HEK293T (cell line): ENCODE measurements at regions not wholly inside any gene's neighbourhood (a gene's known extent, or its start where the extent isn't known, plus 50 kb on each side); places are given as distances from the start of the nearest gene placed in this dataset.

Source experiments
- CTCF ChIA-PET: fragments of 350-600 bp; formaldehyde crosslinking; extraction: SDS; loops from one replicate; lab custom pipeline; 2021; ENCODE audit warnings: antibody characterized with exemption, inconsistent platforms; lab: Yijun Ruan, JAX
- POLR2A ChIA-PET: fragments of 350-600 bp; formaldehyde crosslinking; extraction: SDS; loops from one replicate; lab custom pipeline; 2020; ENCODE audit warnings: antibody characterized with exemption, inconsistent platforms; lab: Yijun Ruan, JAX
- DNase-seq: peaks from one replicate; pipeline ENCODE4 v3.0.0; 2012; ENCODE audit warnings: mixed read lengths; ENCODE audit errors: extremely low spot score
- ARNT ChIP-seq: fragments of 450-650 bp; IDR thresholded peaks from 2 replicates; pipeline ENCODE4 v1.6.1; 2017; ENCODE audit warnings: mild to moderate bottlenecking
- BHLHE40 ChIP-seq: fragments of 450-650 bp; IDR thresholded peaks from 2 replicates; pipeline ENCODE4 v1.6.1; 2016; ENCODE audit warnings: mild to moderate bottlenecking, moderate library complexity, borderline replicate concordance
- CTBP1 ChIP-seq: fragments of 450-650 bp; IDR thresholded peaks from 2 replicates; pipeline ENCODE4 v1.6.1; 2016; ENCODE audit warnings: borderline replicate concordance
- ELF4 ChIP-seq: fragments of 450-650 bp; IDR thresholded peaks from 2 replicates; pipeline ENCODE4 v1.6.1; 2017; ENCODE audit warnings: antibody characterized with exemption
- FOXA1 ChIP-seq: fragments of 450-650 bp; IDR thresholded peaks from 2 replicates; pipeline ENCODE4 v1.6.1; 2016; ENCODE audit warnings: mild to moderate bottlenecking
- FOXK2 ChIP-seq: fragments of 450-650 bp; IDR thresholded peaks from 2 replicates; pipeline ENCODE4 v1.6.1; 2016; ENCODE audit warnings: mild to moderate bottlenecking
- FOXM1 ChIP-seq: fragments of 450-650 bp; IDR thresholded peaks from 2 replicates; pipeline ENCODE4 v1.6.1; 2017; ENCODE audit warnings: mild to moderate bottlenecking, borderline replicate concordance
- HDGF ChIP-seq: fragments of 450-650 bp; IDR thresholded peaks from 2 replicates; pipeline ENCODE4 v1.6.1; 2017; ENCODE audit warnings: antibody characterized with exemption, borderline replicate concordance
- L3MBTL2 ChIP-seq: fragments of 450-650 bp; conservative IDR thresholded peaks from 2 replicates; pipeline ENCODE4 v1.6.1; 2016; ENCODE audit warnings: mild to moderate bottlenecking
- LEF1 ChIP-seq: fragments of 450-650 bp; IDR thresholded peaks from 2 replicates; pipeline ENCODE4 v1.6.1; 2017; ENCODE audit warnings: mild to moderate bottlenecking, borderline replicate concordance
- NFRKB ChIP-seq: fragments of 450-650 bp; IDR thresholded peaks from 2 replicates; pipeline ENCODE4 v1.6.1; 2016; ENCODE audit warnings: mild to moderate bottlenecking, moderate library complexity
- PKNOX1 ChIP-seq: fragments of 450-650 bp; IDR thresholded peaks from 2 replicates; pipeline ENCODE4 v1.6.1; 2016
- SP1 ChIP-seq: fragments of 450-650 bp; IDR thresholded peaks from 2 replicates; pipeline ENCODE4 v1.6.1; 2017
- SUZ12 ChIP-seq: fragments of 450-650 bp; IDR thresholded peaks from 2 replicates; pipeline ENCODE4 v1.6.1; 2016; ENCODE audit warnings: mild to moderate bottlenecking
- TARDBP ChIP-seq: fragments of 450-650 bp; IDR thresholded peaks from 2 replicates; pipeline ENCODE4 v1.6.1; 2016
- ZNF384 ChIP-seq: fragments of 450-650 bp; IDR thresholded peaks from 2 replicates; pipeline ENCODE4 v1.6.1; 2016

- TF ChIP-seq TARDBP (no peak), ARNT (no peak), BHLHE40 (no peak), SUZ12 (no peak), FOXA1 (no peak), SP1 (no peak)
- no peak for DNase-seq
- CTCF ChIA-PET: no interaction called here
- POLR2A ChIA-PET: no interaction called here
These were observed 284.0 kb downstream of the PTPRC start for GRCh38 chr1:198922638-198923430.

GRCh38 chr1:198923993-198924392, 285.2 kb downstream of the PTPRC start:
- TF ChIP-seq LEF1 (no peak), NFRKB (no peak), FOXA1 (no peak), CTBP1 (no peak), SP1 (no peak)
- DNase-seq: no peak
- ChIA-PET CTCF (no interaction called here), POLR2A (interaction anchor here (1.0 kb wide), 1 partner anchor 9 kb away, joined by 3 read pairs; no protein-coding TSS in a partner anchor)

DNA sequence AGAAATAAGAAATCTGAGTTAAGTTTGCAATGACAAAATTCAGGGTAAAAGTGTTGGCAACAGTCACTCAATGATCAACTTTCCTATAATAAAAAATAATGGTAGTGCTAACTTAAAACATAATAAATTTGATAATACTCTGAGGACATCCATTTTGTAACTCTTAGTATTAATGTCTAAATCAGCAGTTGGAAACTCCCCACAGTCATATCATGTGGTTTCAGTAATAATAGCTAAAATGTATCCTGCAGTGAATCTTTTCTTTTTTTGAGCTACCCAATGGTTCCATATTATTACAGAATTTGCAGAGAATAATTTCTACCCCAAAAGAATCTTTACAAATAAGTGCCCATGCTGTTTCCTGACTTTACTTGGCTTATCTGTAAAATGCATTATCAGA, 286.7 kb downstream of the PTPRC start:
- ChIA-PET POLR2A (interaction anchor here (0.9 kb wide), 1 partner anchor 10 kb away, joined by 5 read pairs; no protein-coding TSS in a partner anchor), CTCF (no interaction called here)
- TF ChIP-seq L3MBTL2 (no peak), FOXM1 (no peak), NFRKB (no peak), ELF4 (no peak), BHLHE40 (no peak), HDGF (no peak), SP1 (no peak), TARDBP (no peak), FOXK2 (no peak), ARNT (no peak), ZNF384 (no peak), LEF1 (no peak), CTBP1 (no peak), PKNOX1 (no peak), FOXA1 (no peak), SUZ12 (no peak)
- DNase-seq: no peak

DNA sequence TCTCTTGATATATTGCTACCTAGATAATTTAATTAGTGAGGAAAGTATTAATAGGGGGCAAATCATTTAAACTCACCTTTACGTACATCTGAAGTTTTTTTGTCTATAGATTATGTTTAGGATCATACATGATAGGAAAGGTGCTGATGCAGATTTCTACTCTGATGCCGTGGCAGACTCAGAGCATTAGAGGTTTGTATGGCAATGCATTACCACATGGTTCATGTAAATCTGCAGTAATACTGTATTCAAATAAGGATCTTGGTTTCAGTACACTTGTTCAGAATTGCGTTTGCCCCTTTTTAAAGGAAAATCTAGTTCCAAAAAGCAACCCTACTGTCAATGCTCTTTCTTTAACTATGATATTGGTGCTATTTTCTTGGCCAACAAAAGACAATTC, 288.3 kb downstream of the PTPRC start:
- ChIA-PET CTCF (no interaction called here), POLR2A (no interaction called here)
- TF ChIP-seq CTBP1: no peak
- no peak for TF ChIP-seq TARDBP
- no peak for TF ChIP-seq ELF4
- no peak for TF ChIP-seq SUZ12
- TF ChIP-seq ARNT: no peak
- no peak for TF ChIP-seq FOXK2
- no peak for TF ChIP-seq FOXM1
- TF ChIP-seq LEF1: no peak
- TF ChIP-seq NFRKB: no peak
- no peak for DNase-seq

- TF ChIP-seq CTBP1 (no peak), ARNT (no peak), FOXM1 (no peak), LEF1 (no peak), FOXA1 (no peak), HDGF (no peak), SP1 (no peak), ELF4 (no peak), BHLHE40 (no peak), PKNOX1 (no peak), L3MBTL2 (no peak), FOXK2 (no peak), NFRKB (no peak), SUZ12 (no peak), TARDBP (no peak)
- POLR2A ChIA-PET: interaction anchor here (1.6 kb wide), 1 partner anchor 8 kb away, joined by 6 read pairs; no protein-coding TSS in a partner anchor
- DNase-seq: no peak
- CTCF ChIA-PET: no interaction called here
These were observed 290.3 kb downstream of the PTPRC start for GRCh38 chr1:198929111-198929604.

DNA sequence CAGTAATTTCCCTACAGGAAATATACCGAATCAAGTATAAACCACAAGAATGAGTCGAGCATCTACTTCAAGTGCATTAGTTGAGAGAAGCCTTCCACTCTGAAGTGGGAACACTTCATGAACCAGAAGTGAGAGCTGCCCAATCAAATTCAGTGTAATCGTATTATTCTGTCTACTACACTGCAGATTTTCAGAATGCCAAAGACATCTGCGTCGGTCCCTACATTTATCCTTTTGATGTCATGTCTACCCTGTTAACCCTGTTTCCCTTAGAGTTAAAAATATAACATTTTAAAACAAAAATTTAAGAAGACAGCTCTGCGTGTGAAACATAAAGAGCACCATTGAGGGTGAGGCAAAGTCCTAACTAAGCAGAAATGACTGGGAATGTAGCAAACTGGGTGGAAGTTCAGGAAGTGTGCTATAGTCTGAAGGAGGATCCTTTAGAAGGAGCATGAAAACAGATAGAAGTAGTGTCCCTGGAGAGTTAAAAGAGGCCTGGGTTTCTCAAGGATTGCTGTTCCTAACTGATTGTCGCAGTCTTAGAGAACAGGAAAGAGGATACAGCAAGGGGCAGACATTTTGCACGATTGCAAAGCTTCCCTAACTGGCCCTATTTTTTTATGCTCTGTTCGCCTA, 291.2 kb downstream of the PTPRC start:
- ChIA-PET CTCF (interaction anchor here (0.5 kb wide), 1 partner anchor 655 kb away, joined by 3 read pairs; no protein-coding TSS in a partner anchor), POLR2A (no interaction called here)
- DNase-seq: no peak
- no peak for TF ChIP-seq LEF1
- no peak for TF ChIP-seq BHLHE40
- TF ChIP-seq ARNT: no peak
- no peak for TF ChIP-seq PKNOX1
- TF ChIP-seq ELF4: no peak
- no peak for TF ChIP-seq TARDBP
- no peak for TF ChIP-seq HDGF
- no peak for TF ChIP-seq NFRKB
- TF ChIP-seq SP1: no peak
- no peak for TF ChIP-seq FOXA1
- TF ChIP-seq L3MBTL2: no peak
- TF ChIP-seq ZNF384: no peak
- TF ChIP-seq SUZ12: no peak
- no peak for TF ChIP-seq CTBP1
- no peak for TF ChIP-seq FOXK2
